SK-N-SH (cell line): ENCODE measurements at regions not wholly inside any gene's neighbourhood (a gene's known extent, or its start where the extent isn't known, plus 50 kb on each side); places are given as distances from the start of the nearest gene placed in this dataset.
A peak's percentile ranks its signal among the peaks of the same experiment; 100 is the strongest.

Experiments
- CHD2 ChIP-seq: fragments of 150-350 bp; IDR thresholded peaks from 2 replicates; pipeline ENCODE4 v1.6.1; 2018; ENCODE audit warnings: low read length; ENCODE audit not compliant: partially characterized antibody
- ELF1 ChIP-seq: IDR thresholded peaks from 2 replicates; pipeline ENCODE4 v1.4.0; 2012
- EP300 ChIP-seq, 2 experiments: IDR thresholded peaks; 2 replicates each; pipeline versions ENCODE4 v1.4.0 to v1.6.1; 2012; ENCODE audit warnings: borderline replicate concordance in 1 of 2, low read depth in 1 of 2, low read length in 1 of 2
- FOXM1 ChIP-seq: IDR thresholded peaks from 2 replicates; pipeline ENCODE4 v1.4.0; 2012; ENCODE audit warnings: low read depth, mild to moderate bottlenecking
- GATA2 ChIP-seq: sonication (generic); formaldehyde crosslinking; IDR thresholded peaks from 2 replicates; pipeline ENCODE4 v1.5.0; 2020; ENCODE audit warnings: mild to moderate bottlenecking, missing genetic modification reagents
- JUND ChIP-seq: IDR thresholded peaks from 2 replicates; pipeline ENCODE4 v1.4.0; 2012
- MEF2A ChIP-seq: IDR thresholded peaks from 2 replicates; pipeline ENCODE4 v1.4.0; 2012; ENCODE audit warnings: low read depth, borderline replicate concordance
- MXI1 ChIP-seq: IDR thresholded peaks from 2 replicates; pipeline ENCODE4 v1.6.1; 2012; ENCODE audit warnings: mild to moderate bottlenecking, low read depth, low read length, improper control_type of control experiment
- NRF1 ChIP-seq: IDR thresholded peaks from 2 replicates; pipeline ENCODE4 v1.6.1; 2012; ENCODE audit warnings: low read depth, mild to moderate bottlenecking, low read length
- RAD21 ChIP-seq: IDR thresholded peaks from 2 replicates; pipeline ENCODE4 v1.6.1; 2012; ENCODE audit warnings: mild to moderate bottlenecking, low read length
- RCOR1 ChIP-seq: fragments of 150-350 bp; IDR thresholded peaks from 2 replicates; pipeline ENCODE4 v1.6.1; 2017; ENCODE audit warnings: antibody characterized with exemption, low read length
- RFX5 ChIP-seq: IDR thresholded peaks from 2 replicates; pipeline ENCODE4 v1.6.1; 2012; ENCODE audit warnings: mild to moderate bottlenecking, improper control_type of control experiment, low read length
- RXRA ChIP-seq: IDR thresholded peaks from 2 replicates; pipeline ENCODE4 v1.4.0; 2012; ENCODE audit warnings: low read depth, mild to moderate bottlenecking, borderline replicate concordance
- TCF12 ChIP-seq: IDR thresholded peaks from 2 replicates; pipeline ENCODE4 v1.4.0; 2012
- TEAD4 ChIP-seq: IDR thresholded peaks from 2 replicates; pipeline ENCODE4 v1.4.0; 2012; ENCODE audit warnings: mild to moderate bottlenecking, borderline replicate concordance; ENCODE audit not compliant: insufficient read depth
- USF1 ChIP-seq: IDR thresholded peaks from 2 replicates; pipeline ENCODE4 v1.4.0; 2012; ENCODE audit warnings: low read depth, borderline replicate concordance
- TF ChIP-seq, protein P1 (sequence below): IDR thresholded peaks from 2 replicates; pipeline ENCODE4 v1.6.1; 2012; ENCODE audit warnings: mild to moderate bottlenecking, low read depth, low read length, moderate library complexity
- TF ChIP-seq, protein P2 (sequence below): fragments of 200-600 bp; sonication (generic); IDR thresholded peaks from 2 replicates; pipeline ENCODE4 v1.6.1; 2017; ENCODE audit warnings: antibody characterized with exemption, mild to moderate bottlenecking, moderate library complexity
- TF ChIP-seq, protein P3 (sequence below): IDR thresholded peaks from 2 replicates; pipeline ENCODE4; 2012
- TF ChIP-seq, protein P4 (sequence below): IDR thresholded peaks from 2 replicates; pipeline ENCODE4 v1.4.0; 2012; ENCODE audit warnings: low read depth

- TF ChIP-seq, protein P1, sequence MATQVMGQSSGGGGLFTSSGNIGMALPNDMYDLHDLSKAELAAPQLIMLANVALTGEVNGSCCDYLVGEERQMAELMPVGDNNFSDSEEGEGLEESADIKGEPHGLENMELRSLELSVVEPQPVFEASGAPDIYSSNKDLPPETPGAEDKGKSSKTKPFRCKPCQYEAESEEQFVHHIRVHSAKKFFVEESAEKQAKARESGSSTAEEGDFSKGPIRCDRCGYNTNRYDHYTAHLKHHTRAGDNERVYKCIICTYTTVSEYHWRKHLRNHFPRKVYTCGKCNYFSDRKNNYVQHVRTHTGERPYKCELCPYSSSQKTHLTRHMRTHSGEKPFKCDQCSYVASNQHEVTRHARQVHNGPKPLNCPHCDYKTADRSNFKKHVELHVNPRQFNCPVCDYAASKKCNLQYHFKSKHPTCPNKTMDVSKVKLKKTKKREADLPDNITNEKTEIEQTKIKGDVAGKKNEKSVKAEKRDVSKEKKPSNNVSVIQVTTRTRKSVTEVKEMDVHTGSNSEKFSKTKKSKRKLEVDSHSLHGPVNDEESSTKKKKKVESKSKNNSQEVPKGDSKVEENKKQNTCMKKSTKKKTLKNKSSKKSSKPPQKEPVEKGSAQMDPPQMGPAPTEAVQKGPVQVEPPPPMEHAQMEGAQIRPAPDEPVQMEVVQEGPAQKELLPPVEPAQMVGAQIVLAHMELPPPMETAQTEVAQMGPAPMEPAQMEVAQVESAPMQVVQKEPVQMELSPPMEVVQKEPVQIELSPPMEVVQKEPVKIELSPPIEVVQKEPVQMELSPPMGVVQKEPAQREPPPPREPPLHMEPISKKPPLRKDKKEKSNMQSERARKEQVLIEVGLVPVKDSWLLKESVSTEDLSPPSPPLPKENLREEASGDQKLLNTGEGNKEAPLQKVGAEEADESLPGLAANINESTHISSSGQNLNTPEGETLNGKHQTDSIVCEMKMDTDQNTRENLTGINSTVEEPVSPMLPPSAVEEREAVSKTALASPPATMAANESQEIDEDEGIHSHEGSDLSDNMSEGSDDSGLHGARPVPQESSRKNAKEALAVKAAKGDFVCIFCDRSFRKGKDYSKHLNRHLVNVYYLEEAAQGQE, result no peak
- TF ChIP-seq RFX5, result 0 out of 2 replicates have a peak, but pooled peaks have one; percentile 30
- no peak for TF ChIP-seq JUND
- no peak for TF ChIP-seq FOXM1
- no peak for TF ChIP-seq RXRA
- TF ChIP-seq, protein P2, sequence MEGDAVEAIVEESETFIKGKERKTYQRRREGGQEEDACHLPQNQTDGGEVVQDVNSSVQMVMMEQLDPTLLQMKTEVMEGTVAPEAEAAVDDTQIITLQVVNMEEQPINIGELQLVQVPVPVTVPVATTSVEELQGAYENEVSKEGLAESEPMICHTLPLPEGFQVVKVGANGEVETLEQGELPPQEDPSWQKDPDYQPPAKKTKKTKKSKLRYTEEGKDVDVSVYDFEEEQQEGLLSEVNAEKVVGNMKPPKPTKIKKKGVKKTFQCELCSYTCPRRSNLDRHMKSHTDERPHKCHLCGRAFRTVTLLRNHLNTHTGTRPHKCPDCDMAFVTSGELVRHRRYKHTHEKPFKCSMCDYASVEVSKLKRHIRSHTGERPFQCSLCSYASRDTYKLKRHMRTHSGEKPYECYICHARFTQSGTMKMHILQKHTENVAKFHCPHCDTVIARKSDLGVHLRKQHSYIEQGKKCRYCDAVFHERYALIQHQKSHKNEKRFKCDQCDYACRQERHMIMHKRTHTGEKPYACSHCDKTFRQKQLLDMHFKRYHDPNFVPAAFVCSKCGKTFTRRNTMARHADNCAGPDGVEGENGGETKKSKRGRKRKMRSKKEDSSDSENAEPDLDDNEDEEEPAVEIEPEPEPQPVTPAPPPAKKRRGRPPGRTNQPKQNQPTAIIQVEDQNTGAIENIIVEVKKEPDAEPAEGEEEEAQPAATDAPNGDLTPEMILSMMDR, result no peak
- no peak for TF ChIP-seq NRF1
- TF ChIP-seq ELF1, result no peak
- no peak for TF ChIP-seq USF1
- TF ChIP-seq RAD21, result peak; percentile 11; the same call in 1 of the 2 replicates
- TF ChIP-seq GATA2 (CRISPR knock-in tag), result peak; percentile 59
- TF ChIP-seq RCOR1, result no peak
- no peak for TF ChIP-seq TEAD4
- no peak for TF ChIP-seq MEF2A
- TF ChIP-seq, protein P3, sequence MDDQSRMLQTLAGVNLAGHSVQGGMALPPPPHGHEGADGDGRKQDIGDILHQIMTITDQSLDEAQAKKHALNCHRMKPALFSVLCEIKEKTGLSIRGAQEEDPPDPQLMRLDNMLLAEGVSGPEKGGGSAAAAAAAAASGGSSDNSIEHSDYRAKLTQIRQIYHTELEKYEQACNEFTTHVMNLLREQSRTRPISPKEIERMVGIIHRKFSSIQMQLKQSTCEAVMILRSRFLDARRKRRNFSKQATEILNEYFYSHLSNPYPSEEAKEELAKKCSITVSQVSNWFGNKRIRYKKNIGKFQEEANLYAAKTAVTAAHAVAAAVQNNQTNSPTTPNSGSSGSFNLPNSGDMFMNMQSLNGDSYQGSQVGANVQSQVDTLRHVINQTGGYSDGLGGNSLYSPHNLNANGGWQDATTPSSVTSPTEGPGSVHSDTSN, result no peak
- TF ChIP-seq, protein P4, sequence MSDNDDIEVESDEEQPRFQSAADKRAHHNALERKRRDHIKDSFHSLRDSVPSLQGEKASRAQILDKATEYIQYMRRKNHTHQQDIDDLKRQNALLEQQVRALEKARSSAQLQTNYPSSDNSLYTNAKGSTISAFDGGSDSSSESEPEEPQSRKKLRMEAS, result no peak
- peak; percentile 25; the same call in 1 of the 2 replicates for TF ChIP-seq MXI1
- no peak for TF ChIP-seq TCF12
- peak; percentile 40 for TF ChIP-seq CHD2
- TF ChIP-seq EP300 (IDR thresholded peaks at IDR 0.05; ENCODE audit: borderline replicate concordance in 1 of 2, low read depth in 1 of 2, low read length in 1 of 2), result peak in 1 of 2 experiments; percentile 57; a peak in 2 of 4 replicates
- TF ChIP-seq, all 33 proteins: peak for 6
Measured at GRCh38 chr1:10943991-10944730, 68.3 kb upstream of the TARDBP start (continued).
